ENCODE measurements at regions not wholly inside any gene's neighbourhood (a gene's known extent, or its start where the extent isn't known, plus 50 kb on each side); places are given as distances from the start of the nearest gene placed in this dataset.

DNA sequence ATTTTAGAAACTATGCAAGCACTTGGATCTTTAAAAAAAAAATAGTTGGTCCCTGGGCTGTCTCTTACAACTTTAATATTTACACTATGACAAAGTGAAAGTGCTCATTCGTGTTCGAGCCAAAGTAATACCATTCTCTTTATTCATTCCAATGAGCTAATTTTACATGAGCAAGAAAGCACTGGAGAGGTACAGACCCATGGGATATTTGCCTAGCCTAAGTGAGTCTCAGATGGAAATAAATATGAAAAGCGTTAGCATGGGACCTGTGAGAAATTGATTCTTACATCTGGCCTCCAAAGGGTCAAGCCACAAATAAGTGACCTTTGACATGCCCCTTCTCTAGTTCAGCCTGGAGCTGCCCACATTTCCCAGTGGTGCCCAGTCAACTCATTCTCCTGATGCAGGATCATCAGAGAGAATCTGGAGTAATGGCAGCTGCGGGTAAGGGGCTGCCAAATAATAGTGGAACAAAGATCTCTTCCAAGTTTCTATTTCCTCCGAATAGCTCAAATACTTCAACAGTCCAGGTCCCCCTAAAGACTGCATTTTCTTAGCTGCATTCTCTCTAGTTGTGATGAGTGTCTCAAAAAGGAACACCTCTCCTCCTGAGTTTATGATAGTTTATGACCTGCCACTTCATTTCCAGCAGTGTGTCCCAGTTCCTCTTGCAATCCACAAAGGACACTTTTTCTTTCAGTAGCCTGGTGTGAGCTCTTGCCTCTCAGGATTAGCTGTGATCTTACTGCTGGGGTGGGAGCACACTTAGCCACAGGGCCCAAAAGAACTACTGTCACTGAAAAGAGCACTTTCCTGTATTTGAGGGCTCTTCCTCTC, 208.2 kb downstream of the DAD1 start:
- DNase-seq (ENCODE audit: insufficient read length, low spot score, missing footprints) = peak; percentile 90
- peak overlapping the region; percentile 65 for H3K4me2 ChIP-seq (ENCODE audit: insufficient read depth, low read length)
- no peaks in the 10 kb centered on the region for H3K36me3 ChIP-seq (ENCODE audit: insufficient read depth, low read length)
- peaks cover 19% of the 10 kb centered on the region for H3K4me1 ChIP-seq (ENCODE audit: insufficient read depth, low read length)
- peaks cover 51% of the 10 kb centered on the region for H3K27me3 ChIP-seq (ENCODE audit: insufficient read depth, low read length)
- H3K4me3 ChIP-seq (ENCODE audit: insufficient read depth, low read length) = peak overlapping the region; percentile 51
- no peaks in the 10 kb centered on the region for H3K9me3 ChIP-seq (ENCODE audit: low read depth, low read length)
- H3K79me2 ChIP-seq (ENCODE audit: insufficient read depth, low read length) = no peaks in the 10 kb centered on the region
- peak overlapping the region; percentile 11 for H3K27ac ChIP-seq (ENCODE audit: low read depth, low read length)
- TF ChIP-seq, protein P1, sequence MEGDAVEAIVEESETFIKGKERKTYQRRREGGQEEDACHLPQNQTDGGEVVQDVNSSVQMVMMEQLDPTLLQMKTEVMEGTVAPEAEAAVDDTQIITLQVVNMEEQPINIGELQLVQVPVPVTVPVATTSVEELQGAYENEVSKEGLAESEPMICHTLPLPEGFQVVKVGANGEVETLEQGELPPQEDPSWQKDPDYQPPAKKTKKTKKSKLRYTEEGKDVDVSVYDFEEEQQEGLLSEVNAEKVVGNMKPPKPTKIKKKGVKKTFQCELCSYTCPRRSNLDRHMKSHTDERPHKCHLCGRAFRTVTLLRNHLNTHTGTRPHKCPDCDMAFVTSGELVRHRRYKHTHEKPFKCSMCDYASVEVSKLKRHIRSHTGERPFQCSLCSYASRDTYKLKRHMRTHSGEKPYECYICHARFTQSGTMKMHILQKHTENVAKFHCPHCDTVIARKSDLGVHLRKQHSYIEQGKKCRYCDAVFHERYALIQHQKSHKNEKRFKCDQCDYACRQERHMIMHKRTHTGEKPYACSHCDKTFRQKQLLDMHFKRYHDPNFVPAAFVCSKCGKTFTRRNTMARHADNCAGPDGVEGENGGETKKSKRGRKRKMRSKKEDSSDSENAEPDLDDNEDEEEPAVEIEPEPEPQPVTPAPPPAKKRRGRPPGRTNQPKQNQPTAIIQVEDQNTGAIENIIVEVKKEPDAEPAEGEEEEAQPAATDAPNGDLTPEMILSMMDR (IDR thresholded peaks at IDR 0.05; ENCODE audit: extremely low read depth, low read depth, low read length) = no peak
- no peaks in the 10 kb centered on the region for H4K20me1 ChIP-seq (ENCODE audit: insufficient read depth, low read length)
- peak overlapping the region; percentile 23 for H2AFZ ChIP-seq (ENCODE audit: low read length)

DNA sequence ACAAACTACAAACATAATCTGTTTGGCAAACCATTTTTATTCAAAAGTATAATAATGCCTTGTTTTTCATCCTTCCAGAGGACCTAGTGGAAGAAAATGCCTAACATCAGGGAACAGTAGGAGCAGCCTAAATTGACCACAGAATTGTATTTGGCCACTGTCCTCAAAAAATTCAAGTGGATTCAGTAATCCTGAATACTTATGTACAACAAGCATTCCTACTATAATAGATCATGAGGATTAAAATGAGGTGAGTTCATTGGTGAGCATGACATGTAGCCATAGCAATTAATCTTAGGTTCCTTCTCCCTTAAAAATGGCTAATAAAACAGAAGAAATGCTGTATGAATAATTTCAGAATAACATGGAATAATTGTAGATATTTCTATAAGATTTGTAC, 209.3 kb downstream of the DAD1 start:
- H4K20me1 ChIP-seq (ENCODE audit: insufficient read depth, low read length) = no peaks in the 10 kb centered on the region
- peaks cover 40% of the 10 kb centered on the region for H3K27me3 ChIP-seq (ENCODE audit: insufficient read depth, low read length)
- peaks cover 19% of the 10 kb centered on the region for H3K4me1 ChIP-seq (ENCODE audit: insufficient read depth, low read length)
- no peaks in the 10 kb centered on the region for H3K36me3 ChIP-seq (ENCODE audit: insufficient read depth, low read length)
- H3K4me3 ChIP-seq (ENCODE audit: insufficient read depth, low read length) = no peak overlapping the region
- H3K4me2 ChIP-seq (ENCODE audit: insufficient read depth, low read length) = peak overlapping the region; percentile 65
- DNase-seq (ENCODE audit: insufficient read length, low spot score, missing footprints) = no peak
- H3K9me3 ChIP-seq (ENCODE audit: low read depth, low read length) = no peaks in the 10 kb centered on the region
- H3K27ac ChIP-seq (ENCODE audit: low read depth, low read length) = peak overlapping the region; percentile 1
- no peak overlapping the region for H2AFZ ChIP-seq (ENCODE audit: low read length)
- no peaks in the 10 kb centered on the region for H3K79me2 ChIP-seq (ENCODE audit: insufficient read depth, low read length)
- TF ChIP-seq, protein P1 (IDR thresholded peaks at IDR 0.05; ENCODE audit: extremely low read depth, low read depth, low read length) = no peak

DNA sequence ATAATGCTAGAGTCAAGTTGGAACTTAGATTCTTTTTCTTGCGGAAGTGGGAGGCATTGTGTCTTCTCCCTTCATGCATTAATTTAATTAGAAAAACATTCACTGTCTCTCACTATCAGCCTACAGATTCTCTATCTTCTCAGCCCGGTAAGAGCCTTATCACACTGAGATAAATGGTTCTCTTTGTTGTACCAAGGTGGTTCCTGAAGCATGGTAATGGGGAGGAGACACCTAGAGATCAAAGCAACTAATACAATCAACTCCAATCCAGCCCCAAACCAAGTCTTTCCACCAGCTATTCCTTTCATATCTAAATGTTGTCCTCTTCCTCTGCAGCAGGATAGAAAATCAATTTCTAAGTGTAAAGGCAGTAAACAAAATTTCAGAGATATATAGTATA, 210.8 kb downstream of the DAD1 start:
- no peak overlapping the region for H3K27ac ChIP-seq (ENCODE audit: low read depth, low read length)
- peaks cover 28% of the 10 kb centered on the region for H3K27me3 ChIP-seq (ENCODE audit: insufficient read depth, low read length)
- TF ChIP-seq, protein P1 (IDR thresholded peaks at IDR 0.05; ENCODE audit: extremely low read depth, low read depth, low read length) = no peak

DNA sequence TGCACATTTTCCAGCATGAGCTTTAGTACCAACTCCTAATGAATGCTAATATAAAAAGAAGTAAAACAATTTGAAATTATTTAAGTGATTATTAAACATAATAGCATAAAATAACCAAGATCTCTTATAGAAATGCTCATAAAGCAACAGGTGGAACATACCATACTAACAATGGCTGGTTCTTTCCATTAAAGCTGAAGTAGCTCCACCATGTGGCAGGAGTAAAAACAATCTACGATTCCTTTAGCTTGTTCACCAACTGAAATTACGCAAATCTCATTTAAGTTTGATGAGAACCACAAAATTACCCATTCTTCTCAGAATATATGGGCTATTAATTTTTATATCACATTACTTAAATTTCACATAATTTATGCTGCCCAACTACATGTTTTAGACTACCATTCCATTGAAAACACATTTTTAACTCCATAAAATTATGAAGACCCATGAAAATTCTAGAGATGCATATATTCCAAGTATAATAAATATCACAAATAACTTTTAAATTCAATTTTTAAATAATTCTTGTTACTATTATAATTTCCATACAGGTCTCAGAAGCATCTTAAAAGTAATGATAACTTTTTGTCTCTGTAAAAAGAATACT, 213.6 kb downstream of the DAD1 start:
- Histone ChIP-seq H4K20me1 (ENCODE audit: insufficient read depth, low read length) (no peaks in the 10 kb centered on the region), H3K36me3 (ENCODE audit: insufficient read depth, low read length) (no peaks in the 10 kb centered on the region), H3K27ac (ENCODE audit: low read depth, low read length) (no peak overlapping the region), H3K79me2 (ENCODE audit: insufficient read depth, low read length) (no peaks in the 10 kb centered on the region), H3K4me1 (ENCODE audit: insufficient read depth, low read length) (peaks cover 11% of the 10 kb centered on the region), H3K9me3 (ENCODE audit: low read depth, low read length) (no peaks in the 10 kb centered on the region), H3K4me2 (ENCODE audit: insufficient read depth, low read length) (no peak overlapping the region), H3K4me3 (ENCODE audit: insufficient read depth, low read length) (no peak overlapping the region), H2AFZ (ENCODE audit: low read length) (no peak overlapping the region), H3K27me3 (ENCODE audit: insufficient read depth, low read length) (peaks cover 28% of the 10 kb centered on the region)
- TF ChIP-seq, protein P1 (IDR thresholded peaks at IDR 0.05; ENCODE audit: extremely low read depth, low read depth, low read length) = peak; percentile 56
- DNase-seq (ENCODE audit: insufficient read length, low spot score, missing footprints) = no peak

More for the DNA sequence above, 210.8 kb downstream of the DAD1 start:
- Histone ChIP-seq H3K9me3 (ENCODE audit: low read depth, low read length) (no peaks in the 10 kb centered on the region), H3K36me3 (ENCODE audit: insufficient read depth, low read length) (no peaks in the 10 kb centered on the region), H3K4me3 (ENCODE audit: insufficient read depth, low read length) (no peak overlapping the region), H3K4me2 (ENCODE audit: insufficient read depth, low read length) (no peak overlapping the region), H3K79me2 (ENCODE audit: insufficient read depth, low read length) (no peaks in the 10 kb centered on the region), H4K20me1 (ENCODE audit: insufficient read depth, low read length) (no peaks in the 10 kb centered on the region), H3K4me1 (ENCODE audit: insufficient read depth, low read length) (peaks cover 19% of the 10 kb centered on the region), H2AFZ (ENCODE audit: low read length) (no peak overlapping the region)
- no peak for DNase-seq (ENCODE audit: insufficient read length, low spot score, missing footprints)

Data from osteoblast (primary cell).